Activated CD4-positive, alpha-beta T cell treated with anti-CD3 and anti-CD28 coated beads, Interleukin-2, amount 10 ng/mL, durations not matched to agents 7 days and 5 days (primary cell): ENCODE measurements at regions not wholly inside any gene's neighbourhood (a gene's known extent, or its start where the extent isn't known, plus 50 kb on each side); places are given as distances from the start of the nearest gene placed in this dataset.
"Not testable (repeated sequence)": the region's sequence is repeated elsewhere in the genome, so short reads cannot be mapped to it uniquely, and the experiment has no call there.

ENCODE experiments used
- CTCF ChIA-PET: fragments of 350-600 bp; sonication (Branson Sonifier 250); formaldehyde crosslinking; loops from one replicate; lab custom pipeline; 2021; ENCODE audit warnings: antibody characterized with exemption; lab: Charles Lee
- POLR2A ChIA-PET: fragments of 350-600 bp; sonication (Branson Sonifier 250); formaldehyde crosslinking; loops from one replicate; lab custom pipeline; 2021; ENCODE audit warnings: antibody characterized with exemption; lab: Charles Lee
- DNase-seq: peaks from one replicate; pipeline ENCODE4 v3.0.0-alpha.2; 2020
- H3K27ac Mint-ChIP-seq: one replicate; pipeline ENCODE4 v1.8.0; 2021; ENCODE audit warnings: mild to moderate bottlenecking, moderate library complexity, mixed read lengths
- H3K27me3 Mint-ChIP-seq: one replicate; pipeline ENCODE4 v1.8.0; 2021; ENCODE audit warnings: mixed read lengths
- H3K36me3 Mint-ChIP-seq: one replicate; pipeline ENCODE4 v1.8.0; 2021; ENCODE audit warnings: low read depth, mixed read lengths
- H3K4me1 Mint-ChIP-seq: one replicate; pipeline ENCODE4 v1.8.0; 2021; ENCODE audit warnings: mixed read lengths
- H3K4me3 Mint-ChIP-seq: one replicate; pipeline ENCODE4 v1.8.0; 2021; ENCODE audit warnings: mild to moderate bottlenecking, moderate library complexity, mixed read lengths
- H3K9me3 Mint-ChIP-seq: one replicate; pipeline ENCODE4 v1.8.0; 2021; ENCODE audit warnings: mixed read lengths

GRCh38 chr7:35967366-35968139 is 166.7 kb downstream of the SEPTIN7 start:
- ChIA-PET POLR2A (no interaction called here), CTCF (no interaction called here)
- no peak for DNase-seq
- Mint-ChIP-seq H3K4me1 (peaks cover 3% of the 10 kb centered on the region), H3K4me3 (no peak overlapping the region), H3K27ac (no peak overlapping the region), H3K9me3 (no peaks in the 10 kb centered on the region), H3K36me3 (no peaks in the 10 kb centered on the region), H3K27me3 (peaks cover 17% of the 10 kb centered on the region)

DNA sequence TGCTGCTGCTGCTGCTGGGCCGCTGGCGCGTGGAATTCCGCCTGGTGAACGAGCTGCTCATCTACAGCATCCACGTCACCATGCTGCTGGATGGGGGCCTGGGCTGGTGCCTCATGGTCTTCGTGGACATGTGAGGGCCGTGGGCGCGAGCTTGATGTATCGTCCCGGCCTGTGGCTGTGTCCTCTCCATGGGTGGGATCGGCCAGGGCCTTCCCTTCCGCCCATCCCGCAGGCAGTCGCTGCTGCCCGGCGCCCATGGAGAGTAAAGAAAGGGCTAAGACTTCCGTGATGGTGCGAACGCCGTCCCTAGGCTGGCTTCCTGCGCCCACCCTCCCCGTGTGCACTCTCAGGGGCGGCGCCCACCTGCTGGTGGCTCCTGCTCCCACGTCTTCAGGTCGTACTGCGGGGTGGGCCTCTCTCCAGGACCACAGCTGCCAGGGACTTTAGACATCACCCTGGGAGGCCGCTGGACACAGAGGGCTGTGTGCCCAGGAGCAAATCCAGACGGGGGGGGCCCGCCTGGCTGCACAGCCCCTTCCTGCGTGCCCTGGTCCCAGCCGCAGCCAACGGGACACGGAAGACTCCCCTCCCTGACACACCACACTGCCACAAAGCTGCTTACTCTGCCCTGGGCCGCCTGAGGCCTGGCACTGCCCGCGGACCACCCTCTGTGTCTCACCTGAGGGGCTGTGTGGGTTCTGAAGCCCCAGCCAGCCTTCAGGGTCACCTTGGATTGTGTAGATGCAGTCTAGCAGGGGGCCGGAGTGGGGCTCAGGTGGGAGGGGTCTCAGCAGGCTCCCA is 167.5 kb downstream of the SEPTIN7 start:
- DNase-seq, result no peak
- H3K4me1 Mint-ChIP-seq, result peaks cover 3% of the 10 kb centered on the region
- no peak overlapping the region for H3K27ac Mint-ChIP-seq
- peaks cover 24% of the 10 kb centered on the region for H3K27me3 Mint-ChIP-seq
- CTCF ChIA-PET, result no interaction called here
- no peaks in the 10 kb centered on the region for H3K9me3 Mint-ChIP-seq
- no peaks in the 10 kb centered on the region for H3K36me3 Mint-ChIP-seq
- POLR2A ChIA-PET, result no interaction called here
- no peak overlapping the region for H3K4me3 Mint-ChIP-seq

DNA sequence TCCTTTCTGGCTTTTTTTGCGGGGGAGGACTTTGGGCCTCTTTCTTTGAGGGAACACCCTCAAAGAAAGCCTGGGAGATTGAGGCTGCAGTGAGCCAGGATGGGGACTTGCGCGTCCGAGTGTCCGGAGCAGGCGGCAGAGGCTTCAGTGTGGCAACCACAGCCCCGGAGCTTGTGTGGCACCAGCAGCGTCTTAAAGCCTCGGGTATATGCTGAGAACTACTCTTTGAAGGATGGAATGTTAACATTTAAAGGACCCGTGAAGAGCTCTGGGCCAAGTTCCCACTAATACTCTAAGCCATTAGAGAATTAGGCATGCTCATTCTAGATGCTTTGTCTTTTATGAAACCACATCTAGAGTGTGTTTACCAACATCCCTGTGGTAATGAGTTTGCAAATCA is 168.2 kb downstream of the SEPTIN7 start:
- ChIA-PET CTCF (no interaction called here), POLR2A (no interaction called here)
- Mint-ChIP-seq H3K9me3 (no peaks in the 10 kb centered on the region), H3K36me3 (no peaks in the 10 kb centered on the region), H3K27ac (no peak overlapping the region), H3K4me1 (peaks cover 3% of the 10 kb centered on the region), H3K4me3 (no peak overlapping the region), H3K27me3 (peaks cover 28% of the 10 kb centered on the region)
- no peak for DNase-seq

DNA sequence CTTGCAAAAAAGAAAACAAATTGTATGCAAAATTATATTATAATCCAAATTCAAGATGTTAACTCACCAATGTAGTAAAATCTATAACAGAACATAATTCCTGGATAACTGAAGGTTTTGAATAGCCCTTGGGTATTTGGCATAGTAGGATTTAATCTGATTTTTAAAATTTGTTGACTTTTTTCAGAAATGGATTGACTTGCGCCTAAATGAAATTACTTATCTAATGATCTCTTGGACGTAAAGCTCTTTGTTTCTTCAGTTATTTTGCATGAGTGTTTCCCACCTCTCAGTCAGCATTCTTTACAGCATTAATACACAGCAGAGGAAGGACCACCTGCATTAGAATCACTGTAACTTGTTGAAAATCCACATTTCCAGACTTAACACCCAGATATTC is 169.6 kb downstream of the SEPTIN7 start:
- POLR2A ChIA-PET, result no interaction called here
- peaks cover 3% of the 10 kb centered on the region for H3K4me1 Mint-ChIP-seq
- peaks cover 34% of the 10 kb centered on the region for H3K27me3 Mint-ChIP-seq
- no peak overlapping the region for H3K4me3 Mint-ChIP-seq
- DNase-seq, result no peak
- H3K27ac Mint-ChIP-seq, result no peak overlapping the region
- H3K36me3 Mint-ChIP-seq, result no peaks in the 10 kb centered on the region
- CTCF ChIA-PET, result interaction anchor here (1.2 to 1.5 kb wide), 2 partner anchors 14 to 53 kb away, joined by 3 to 6 read pairs; no protein-coding TSS in a partner anchor
- H3K9me3 Mint-ChIP-seq, result no peaks in the 10 kb centered on the region

- Mint-ChIP-seq H3K9me3 (no peaks in the 10 kb centered on the region), H3K27ac (no peak overlapping the region), H3K36me3 (no peaks in the 10 kb centered on the region), H3K4me3 (no peak overlapping the region), H3K4me1 (peaks cover 3% of the 10 kb centered on the region), H3K27me3 (peaks cover 39% of the 10 kb centered on the region)
- DNase-seq, result no peak
- CTCF ChIA-PET, result interaction anchor here (0.6 to 1.5 kb wide), 3 partner anchors 13 to 1130 kb away, joined by 3 to 6 read pairs (median 3); no protein-coding TSS in a partner anchor
- POLR2A ChIA-PET, result no interaction called here
These were observed 170.5 kb downstream of the SEPTIN7 start for GRCh38 chr7:35971133-35971891.

- POLR2A ChIA-PET, result no interaction called here
- Mint-ChIP-seq H3K36me3 (no peaks in the 10 kb centered on the region), H3K27ac (no peak overlapping the region), H3K4me1 (peaks cover 3% of the 10 kb centered on the region), H3K27me3 (peaks cover 37% of the 10 kb centered on the region), H3K4me3 (no peak overlapping the region), H3K9me3 (no peaks in the 10 kb centered on the region)
- CTCF ChIA-PET, result interaction anchor here (1.1 kb wide), 1 partner anchor 9 kb away, joined by 6 read pairs; no protein-coding TSS in a partner anchor
- peak; percentile 76 for DNase-seq
These were observed 175.1 kb downstream of the SEPTIN7 start for GRCh38 chr7:35975851-35976454.

- DNase-seq, POLR2A ChIA-PET, H3K9me3 Mint-ChIP-seq, H3K4me1 Mint-ChIP-seq, H3K4me3 Mint-ChIP-seq, H3K36me3 Mint-ChIP-seq, H3K27ac Mint-ChIP-seq: not testable (repeated sequence)
- CTCF ChIA-PET, result interaction anchor here (0.6 kb wide), 1 partner anchor 53 kb away, joined by 5 read pairs; no protein-coding TSS in a partner anchor
- peaks cover 16% of the 10 kb centered on the region for H3K27me3 Mint-ChIP-seq
These were observed 174.0 kb upstream of the EEPD1 start for GRCh38 chr7:35978816-35979640.

DNA sequence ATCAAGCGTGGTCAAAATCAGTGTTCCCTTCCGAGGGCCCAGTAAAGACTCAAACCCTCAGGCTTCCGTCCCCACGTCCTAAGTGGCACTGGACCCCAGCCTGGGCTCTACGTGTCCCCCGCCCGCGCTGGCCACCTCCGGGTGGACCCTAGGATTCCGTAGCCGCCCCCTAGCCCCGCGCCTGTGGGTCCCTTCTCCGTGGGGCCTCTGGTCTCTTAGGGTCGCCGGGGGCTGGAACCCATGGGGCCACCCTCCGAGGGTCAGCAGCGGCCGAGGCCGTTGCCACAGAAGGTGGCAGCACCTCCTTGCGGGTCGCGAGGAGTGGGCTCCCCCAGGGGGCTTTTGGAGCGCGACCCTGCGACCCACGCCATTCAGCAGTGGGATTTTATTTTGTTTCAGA is 170.5 kb upstream of the EEPD1 start:
- Mint-ChIP-seq H3K9me3 (no peaks in the 10 kb centered on the region), H3K36me3 (no peaks in the 10 kb centered on the region), H3K27ac (no peak overlapping the region), H3K27me3 (peaks cover 2% of the 10 kb centered on the region), H3K4me3 (no peak overlapping the region), H3K4me1 (no peaks in the 10 kb centered on the region)
- ChIA-PET CTCF (no interaction called here), POLR2A (no interaction called here)
- no peak for DNase-seq

DNA sequence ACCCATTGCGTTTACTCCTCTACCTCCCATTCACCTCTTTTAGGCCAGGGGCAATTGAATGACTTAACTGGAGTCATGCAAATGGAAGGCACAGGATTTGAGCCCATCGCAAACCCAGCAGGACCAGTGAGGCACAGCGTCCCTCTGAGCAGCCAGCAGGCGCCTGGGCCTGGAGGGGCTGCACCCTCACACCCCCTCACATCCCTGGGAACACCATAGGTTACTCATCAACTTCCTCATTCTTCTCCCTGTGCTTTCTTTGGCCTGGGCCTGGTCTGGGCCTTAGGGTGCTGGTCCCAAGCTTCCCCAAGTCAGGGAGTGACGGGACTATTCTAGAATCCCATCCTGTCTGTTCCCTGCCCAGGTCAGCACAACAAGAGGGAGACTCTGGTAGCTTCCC is 169.4 kb upstream of the EEPD1 start:
- Mint-ChIP-seq H3K36me3 (no peaks in the 10 kb centered on the region), H3K4me3 (no peak overlapping the region), H3K9me3 (no peaks in the 10 kb centered on the region), H3K4me1 (no peaks in the 10 kb centered on the region), H3K27me3 (peaks cover 2% of the 10 kb centered on the region), H3K27ac (no peak overlapping the region)
- DNase-seq, result no peak
- ChIA-PET POLR2A (no interaction called here), CTCF (interaction anchor here (1.0 to 2.0 kb wide), 5 partner anchors 8 to 335 kb away, joined by 4 to 6 read pairs (median 6); no protein-coding TSS in a partner anchor)

GRCh38 chr7:35985126-35985754 is 167.8 kb upstream of the EEPD1 start:
- no peak overlapping the region for H3K4me3 Mint-ChIP-seq
- ChIA-PET POLR2A (no interaction called here), CTCF (interaction anchor here (0.7 to 2.0 kb wide), 8 partner anchors 9 to 339 kb away, joined by 3 to 11 read pairs (median 4); no protein-coding TSS in a partner anchor)
- peak; percentile 77 for DNase-seq
- H3K9me3 Mint-ChIP-seq, result no peaks in the 10 kb centered on the region
- H3K36me3 Mint-ChIP-seq, result no peaks in the 10 kb centered on the region
- H3K4me1 Mint-ChIP-seq, result no peaks in the 10 kb centered on the region
- no peak overlapping the region for H3K27ac Mint-ChIP-seq
- no peaks in the 10 kb centered on the region for H3K27me3 Mint-ChIP-seq

- Mint-ChIP-seq H3K27me3 (no peaks in the 10 kb centered on the region), H3K4me3 (no peak overlapping the region), H3K27ac (no peak overlapping the region), H3K9me3 (no peaks in the 10 kb centered on the region), H3K4me1 (no peaks in the 10 kb centered on the region), H3K36me3 (no peaks in the 10 kb centered on the region)
- CTCF ChIA-PET, result no interaction called here
- POLR2A ChIA-PET, result no interaction called here
- no peak for DNase-seq
These were observed 166.0 kb upstream of the EEPD1 start for GRCh38 chr7:35987016-35987415.
